ENCODE measurements at regions not wholly inside any gene's neighbourhood (a gene's known extent, or its start where the extent isn't known, plus 50 kb on each side); places are given as distances from the start of the nearest gene placed in this dataset.

DNA sequence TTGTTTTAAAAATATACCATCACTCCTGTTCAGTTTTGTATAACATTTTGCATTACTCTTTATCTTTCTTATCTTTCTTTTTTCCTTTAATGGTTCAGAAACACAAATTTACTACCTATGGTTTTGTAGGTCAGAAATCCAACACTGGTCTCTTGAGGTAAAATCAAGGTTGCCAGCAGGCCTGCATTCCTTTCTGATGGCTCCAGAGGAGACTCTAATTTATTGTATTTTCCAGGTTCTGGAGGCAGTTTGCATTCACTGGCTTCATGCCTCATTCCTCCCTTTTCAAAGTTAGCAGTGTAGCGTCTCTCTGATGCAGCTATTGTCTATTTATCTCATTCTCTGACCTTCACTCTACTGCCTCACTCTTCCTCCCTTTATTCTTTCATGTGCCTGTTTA, 767.4 kb downstream of the SLITRK6 start:
- Histone ChIP-seq H3K79me2 (ENCODE audit: insufficient read depth, low read length) (no peaks in the 10 kb centered on the region), H3K9ac (ENCODE audit: low read depth, low read length) (no peak overlapping the region), H3K4me1 (ENCODE audit: insufficient read depth, low read length) (no peaks in the 10 kb centered on the region), H3K27ac (ENCODE audit: low read length) (no peak overlapping the region), H2AFZ (ENCODE audit: low read depth, low read length) (no peak overlapping the region), H3K36me3 (ENCODE audit: insufficient read depth, low read length) (no peaks in the 10 kb centered on the region), H3K9me3 (ENCODE audit: insufficient read depth, low read length, severe bottlenecking) (no peaks in the 10 kb centered on the region), H3K4me2 (ENCODE audit: insufficient read depth, low read length) (no peak overlapping the region), H3K27me3 (ENCODE audit: insufficient read depth, low read length, poor library complexity) (no peaks in the 10 kb centered on the region), H3K4me3 (ENCODE audit: low read depth in 1 of 2, low read length in 2 of 2) (no peak overlapping the region), H4K20me1 (ENCODE audit: insufficient read depth, low read length) (no peaks in the 10 kb centered on the region)
- TF ChIP-seq, protein P1, sequence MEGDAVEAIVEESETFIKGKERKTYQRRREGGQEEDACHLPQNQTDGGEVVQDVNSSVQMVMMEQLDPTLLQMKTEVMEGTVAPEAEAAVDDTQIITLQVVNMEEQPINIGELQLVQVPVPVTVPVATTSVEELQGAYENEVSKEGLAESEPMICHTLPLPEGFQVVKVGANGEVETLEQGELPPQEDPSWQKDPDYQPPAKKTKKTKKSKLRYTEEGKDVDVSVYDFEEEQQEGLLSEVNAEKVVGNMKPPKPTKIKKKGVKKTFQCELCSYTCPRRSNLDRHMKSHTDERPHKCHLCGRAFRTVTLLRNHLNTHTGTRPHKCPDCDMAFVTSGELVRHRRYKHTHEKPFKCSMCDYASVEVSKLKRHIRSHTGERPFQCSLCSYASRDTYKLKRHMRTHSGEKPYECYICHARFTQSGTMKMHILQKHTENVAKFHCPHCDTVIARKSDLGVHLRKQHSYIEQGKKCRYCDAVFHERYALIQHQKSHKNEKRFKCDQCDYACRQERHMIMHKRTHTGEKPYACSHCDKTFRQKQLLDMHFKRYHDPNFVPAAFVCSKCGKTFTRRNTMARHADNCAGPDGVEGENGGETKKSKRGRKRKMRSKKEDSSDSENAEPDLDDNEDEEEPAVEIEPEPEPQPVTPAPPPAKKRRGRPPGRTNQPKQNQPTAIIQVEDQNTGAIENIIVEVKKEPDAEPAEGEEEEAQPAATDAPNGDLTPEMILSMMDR (IDR thresholded peaks at IDR 0.05; ENCODE audit: borderline replicate concordance, extremely low read depth, low read length, poor library complexity, severe bottlenecking) = no peak
- no peak for TF ChIP-seq EZH2 (IDR thresholded peaks at IDR 0.05; ENCODE audit: borderline replicate concordance, low read depth, low read length, severe bottlenecking)
- DNase-seq (no peak), ATAC-seq (ENCODE audit: insufficient read depth, low read depth) (no peak)

- no peaks in the 10 kb centered on the region for H3K9me3 ChIP-seq (ENCODE audit: insufficient read depth, low read length, severe bottlenecking)
- H4K20me1 ChIP-seq (ENCODE audit: insufficient read depth, low read length) = no peaks in the 10 kb centered on the region
- H3K4me1 ChIP-seq (ENCODE audit: insufficient read depth, low read length) = no peaks in the 10 kb centered on the region
- H3K36me3 ChIP-seq (ENCODE audit: insufficient read depth, low read length) = no peaks in the 10 kb centered on the region
- no peak overlapping the region for H3K27ac ChIP-seq (ENCODE audit: low read length)
- H3K4me3 ChIP-seq (ENCODE audit: low read depth in 1 of 2, low read length in 2 of 2) = no peak overlapping the region
- no peak for ATAC-seq (ENCODE audit: insufficient read depth, low read depth)
- no peak for DNase-seq
- H3K4me2 ChIP-seq (ENCODE audit: insufficient read depth, low read length) = no peak overlapping the region
- no peaks in the 10 kb centered on the region for H3K27me3 ChIP-seq (ENCODE audit: insufficient read depth, low read length, poor library complexity)
- H3K9ac ChIP-seq (ENCODE audit: low read depth, low read length) = no peak overlapping the region
- no peak overlapping the region for H2AFZ ChIP-seq (ENCODE audit: low read depth, low read length)
- H3K79me2 ChIP-seq (ENCODE audit: insufficient read depth, low read length) = no peaks in the 10 kb centered on the region
- TF ChIP-seq EZH2 (IDR thresholded peaks at IDR 0.05; ENCODE audit: borderline replicate concordance, low read depth, low read length, severe bottlenecking) = no peak
- TF ChIP-seq, protein P1 (IDR thresholded peaks at IDR 0.05; ENCODE audit: borderline replicate concordance, extremely low read depth, low read length, poor library complexity, severe bottlenecking) = no peak
Observed at GRCh38 chr13:85028035-85028434, 771.2 kb downstream of the SLITRK6 start.

DNA sequence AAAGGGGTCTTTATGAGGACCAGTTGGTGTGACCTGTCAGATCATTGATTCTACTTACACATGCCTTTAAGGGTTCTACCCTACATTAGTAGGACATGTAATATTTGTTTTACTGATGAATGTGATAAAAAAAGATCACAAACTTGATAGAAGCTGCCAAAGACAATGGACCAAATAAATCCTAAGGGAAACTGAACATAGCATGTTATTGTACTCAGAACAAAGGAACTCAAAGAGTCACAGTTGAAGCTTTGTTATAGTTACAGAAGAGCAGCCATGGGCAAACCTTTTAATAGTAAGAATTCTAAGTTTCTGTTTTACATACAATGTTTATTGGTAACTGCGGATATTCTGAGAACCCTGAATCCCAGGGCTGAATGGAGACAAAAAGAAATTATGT, 780.1 kb downstream of the SLITRK6 start:
- TF ChIP-seq, protein P1 (IDR thresholded peaks at IDR 0.05; ENCODE audit: borderline replicate concordance, extremely low read depth, low read length, poor library complexity, severe bottlenecking) = no peak
- TF ChIP-seq EZH2 (IDR thresholded peaks at IDR 0.05; ENCODE audit: borderline replicate concordance, low read depth, low read length, severe bottlenecking) = no peak
- Histone ChIP-seq H3K36me3 (ENCODE audit: insufficient read depth, low read length) (no peaks in the 10 kb centered on the region), H3K79me2 (ENCODE audit: insufficient read depth, low read length) (no peaks in the 10 kb centered on the region), H3K9ac (ENCODE audit: low read depth, low read length) (no peak overlapping the region), H3K4me1 (ENCODE audit: insufficient read depth, low read length) (no peaks in the 10 kb centered on the region), H3K4me3 (ENCODE audit: low read depth in 1 of 2, low read length in 2 of 2) (no peak overlapping the region), H3K9me3 (ENCODE audit: insufficient read depth, low read length, severe bottlenecking) (no peaks in the 10 kb centered on the region), H3K4me2 (ENCODE audit: insufficient read depth, low read length) (no peak overlapping the region), H4K20me1 (ENCODE audit: insufficient read depth, low read length) (no peaks in the 10 kb centered on the region), H2AFZ (ENCODE audit: low read depth, low read length) (no peak overlapping the region), H3K27me3 (ENCODE audit: insufficient read depth, low read length, poor library complexity) (no peaks in the 10 kb centered on the region), H3K27ac (ENCODE audit: low read length) (no peak overlapping the region)
- DNase-seq (no peak), ATAC-seq (ENCODE audit: insufficient read depth, low read depth) (no peak)

DNA sequence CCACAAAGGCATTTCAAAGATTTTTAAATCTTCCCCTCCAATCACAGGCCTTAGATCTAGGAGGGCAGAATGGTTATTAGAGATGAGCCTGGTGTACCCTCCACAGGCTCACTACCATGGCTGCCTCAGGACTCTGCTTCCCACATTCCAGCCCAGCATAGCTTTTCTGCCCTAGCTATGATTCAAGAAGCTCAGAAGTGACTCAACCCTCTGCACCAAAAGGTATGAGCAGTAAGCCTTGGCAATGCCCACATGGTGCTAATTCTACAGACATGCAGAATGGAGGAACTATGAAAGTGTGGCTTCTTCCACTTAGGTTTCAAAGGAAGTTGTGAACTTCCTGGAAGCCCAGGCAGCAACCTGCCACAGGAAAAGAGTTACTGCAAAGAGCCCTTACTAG, 786.2 kb downstream of the SLITRK6 start:
- Histone ChIP-seq H4K20me1 (ENCODE audit: insufficient read depth, low read length) (no peaks in the 10 kb centered on the region), H3K27me3 (ENCODE audit: insufficient read depth, low read length, poor library complexity) (no peaks in the 10 kb centered on the region), H3K4me2 (ENCODE audit: insufficient read depth, low read length) (no peak overlapping the region), H3K36me3 (ENCODE audit: insufficient read depth, low read length) (no peaks in the 10 kb centered on the region), H3K27ac (ENCODE audit: low read length) (no peak overlapping the region), H2AFZ (ENCODE audit: low read depth, low read length) (no peak overlapping the region), H3K4me3 (ENCODE audit: low read depth in 1 of 2, low read length in 2 of 2) (no peak overlapping the region), H3K79me2 (ENCODE audit: insufficient read depth, low read length) (no peaks in the 10 kb centered on the region), H3K9ac (ENCODE audit: low read depth, low read length) (no peak overlapping the region), H3K4me1 (ENCODE audit: insufficient read depth, low read length) (no peaks in the 10 kb centered on the region), H3K9me3 (ENCODE audit: insufficient read depth, low read length, severe bottlenecking) (no peaks in the 10 kb centered on the region)
- ATAC-seq (ENCODE audit: insufficient read depth, low read depth) (no peak), DNase-seq (no peak)
- TF ChIP-seq EZH2 (IDR thresholded peaks at IDR 0.05; ENCODE audit: borderline replicate concordance, low read depth, low read length, severe bottlenecking) = no peak
- TF ChIP-seq, protein P1 (IDR thresholded peaks at IDR 0.05; ENCODE audit: borderline replicate concordance, extremely low read depth, low read length, poor library complexity, severe bottlenecking) = no peak
